GM19043 (cell line): ENCODE measurements at regions not wholly inside any gene's neighbourhood (a gene's known extent, or its start where the extent isn't known, plus 50 kb on each side); places are given as distances from the start of the nearest gene placed in this dataset.
"Not testable (repeated sequence)": the region's sequence is repeated elsewhere in the genome, so short reads cannot be mapped to it uniquely, and the experiment has no call there.

Experiments
- ATAC-seq: cut with Tn5 transposase; IDR thresholded peaks from one replicate; pipeline ENCODE4 v1.9.1; 2021; ENCODE audit warnings: low read depth; ENCODE audit not compliant: unreplicated experiment

- ATAC-seq = peak; percentile 90
Observed at GRCh38 chr4:111960241-111960667, 185.0 kb upstream of the FAM241A start.

DNA sequence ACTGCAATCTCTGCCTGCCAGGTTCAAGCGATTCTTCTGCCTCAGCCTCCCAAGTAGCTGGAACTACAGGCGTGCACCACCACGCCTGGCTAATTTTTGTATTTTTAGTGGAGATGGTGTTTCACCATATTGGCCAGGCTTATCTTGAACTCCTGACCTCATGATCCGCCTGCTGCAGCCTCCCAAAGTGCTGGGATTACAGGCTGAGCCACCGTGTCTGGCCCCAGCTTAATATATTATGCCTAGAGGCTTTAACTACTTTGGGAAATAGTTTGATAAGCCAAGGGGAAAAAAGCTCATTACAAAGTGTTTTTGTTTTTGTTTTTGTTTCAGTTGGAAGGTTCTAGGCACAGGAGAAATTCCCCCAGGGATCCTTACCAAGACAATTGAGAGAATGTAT, 184.2 kb upstream of the FAM241A start:
- ATAC-seq = not testable (repeated sequence)

GRCh38 chr4:111961809-111962208, 183.4 kb upstream of the FAM241A start:
- ATAC-seq = no peak

- ATAC-seq = no peak
Observed at GRCh38 chr4:111963158-111963700, 182.0 kb upstream of the FAM241A start.

GRCh38 chr4:111977419-111977965, 167.8 kb upstream of the FAM241A start:
- ATAC-seq = no peak

- no peak for ATAC-seq
Observed at GRCh38 chr4:111979921-111980320, 165.3 kb upstream of the FAM241A start.

DNA sequence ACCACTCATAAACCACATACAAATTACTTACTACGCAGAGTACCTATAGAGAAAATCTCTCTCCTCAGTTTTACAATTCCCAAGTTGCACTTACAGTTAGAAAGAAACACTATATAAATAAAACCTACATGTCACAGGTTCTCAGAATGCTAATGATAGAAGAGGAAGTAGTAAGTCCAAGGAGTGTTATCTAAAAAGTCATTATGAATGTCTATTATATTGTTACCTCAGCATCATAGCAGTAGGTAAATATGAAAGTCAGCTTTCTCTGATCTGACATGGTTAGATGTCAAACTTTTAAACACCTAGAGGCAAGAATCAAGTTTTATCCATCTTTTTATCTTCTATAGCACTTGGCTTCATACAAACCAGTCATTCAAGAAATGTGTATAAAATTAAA, 163.2 kb upstream of the FAM241A start:
- no peak for ATAC-seq

GRCh38 chr4:111984169-111984819, 161.0 kb upstream of the FAM241A start:
- ATAC-seq = no peak

DNA sequence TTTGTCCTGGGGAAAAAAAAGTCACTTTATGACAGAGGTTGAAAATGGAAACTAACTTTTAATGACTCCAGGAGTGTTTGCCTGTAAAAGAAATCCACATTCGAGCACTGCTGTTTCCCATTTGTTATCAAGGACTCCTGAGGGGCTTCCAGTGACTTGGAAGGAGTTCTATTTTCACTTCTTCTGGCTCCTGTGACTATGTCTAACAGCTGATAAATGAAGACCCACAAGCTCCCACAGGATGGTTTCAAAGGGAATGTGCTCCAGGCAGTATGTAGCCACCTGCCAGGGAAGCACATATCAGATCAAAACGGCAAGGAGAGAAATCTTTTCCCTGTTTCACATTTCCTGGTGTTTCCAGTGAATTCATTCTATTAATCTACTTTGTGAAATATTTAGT, 159.8 kb upstream of the FAM241A start:
- no peak for ATAC-seq

- no peak for ATAC-seq
Observed at GRCh38 chr4:111986095-111986494, 159.2 kb upstream of the FAM241A start.

GRCh38 chr4:111988514-111988913, 156.7 kb upstream of the FAM241A start:
- ATAC-seq = no peak

GRCh38 chr4:111989817-111990216, 155.4 kb upstream of the FAM241A start:
- ATAC-seq = no peak

DNA sequence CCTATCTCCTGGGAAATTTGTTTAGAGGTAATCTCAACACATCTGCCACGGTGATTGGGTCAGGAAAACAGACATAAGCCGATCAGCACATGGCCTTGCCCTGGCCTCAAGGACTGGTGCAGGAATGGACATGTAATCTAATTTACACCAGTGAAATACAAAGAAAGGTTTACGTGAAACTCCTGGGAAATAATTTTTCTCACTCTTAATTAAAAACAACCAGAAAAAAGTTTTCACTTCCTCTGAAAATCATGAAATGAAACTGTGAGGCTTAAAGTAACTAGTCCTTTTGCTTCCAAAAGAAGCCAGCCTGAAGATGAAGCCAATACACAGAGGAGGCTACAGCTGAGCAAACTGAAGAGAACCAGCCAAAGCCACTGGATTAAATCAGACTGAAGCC, 154.1 kb upstream of the FAM241A start:
- peak; percentile 93 for ATAC-seq

DNA sequence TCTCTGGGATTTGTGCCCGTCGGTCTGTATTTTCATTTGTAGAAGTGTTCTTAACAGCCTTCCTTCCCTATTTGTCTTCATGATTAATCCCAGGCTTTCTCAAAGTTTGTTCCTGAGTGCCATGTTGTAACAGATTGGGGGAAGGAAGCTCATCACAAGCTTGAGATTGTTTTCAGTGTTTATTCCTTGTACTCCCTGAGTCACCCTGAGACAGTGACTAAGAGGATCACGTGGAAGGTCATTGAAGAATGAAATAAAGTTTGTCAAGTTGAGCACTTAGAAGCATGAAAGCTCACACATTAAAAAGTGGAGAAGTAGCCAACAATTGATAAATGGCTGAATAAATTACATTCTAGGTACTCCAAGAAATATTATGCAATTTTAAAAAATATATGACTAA, 153.5 kb upstream of the FAM241A start:
- ATAC-seq = peak; percentile 34

DNA sequence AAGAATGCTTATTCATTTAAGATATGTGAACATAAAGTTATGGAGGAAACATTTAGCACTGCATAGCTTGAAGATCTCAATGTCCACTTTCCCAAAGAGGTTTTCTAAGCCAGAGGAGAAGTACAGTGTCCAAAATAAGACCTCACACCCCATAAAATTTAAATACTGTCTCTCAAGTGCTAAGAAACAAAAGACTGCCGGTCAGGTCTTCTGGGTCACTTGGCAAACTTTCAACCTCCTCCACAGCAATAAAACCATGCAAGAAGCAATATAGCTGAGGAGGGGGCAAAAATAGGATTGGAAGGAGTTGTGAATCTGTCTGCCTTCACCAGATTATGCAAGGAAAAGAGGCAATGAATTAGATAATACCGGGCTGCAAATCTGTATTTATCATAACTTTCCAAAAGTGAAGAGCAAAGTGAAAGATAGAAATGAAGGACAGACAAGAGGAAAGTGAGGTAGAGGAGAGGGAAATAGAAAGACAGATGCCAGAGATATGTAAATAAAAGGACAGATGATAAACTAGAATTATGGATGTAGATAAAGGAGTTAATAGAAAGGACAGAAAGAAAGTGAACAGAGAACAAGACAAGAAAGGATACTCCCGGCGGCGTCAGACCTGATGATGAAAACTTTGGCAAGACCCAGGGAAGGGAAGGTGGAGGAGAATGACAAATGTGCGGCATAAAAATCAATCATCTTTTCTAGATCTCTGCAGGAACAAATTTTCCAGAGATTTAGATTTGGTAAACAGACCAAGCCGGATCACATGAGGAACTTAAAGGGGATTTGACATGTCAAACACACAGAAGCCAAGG, 152.7 kb upstream of the FAM241A start:
- no peak for ATAC-seq

GRCh38 chr4:111994392-111994791, 150.9 kb upstream of the FAM241A start:
- no peak for ATAC-seq

DNA sequence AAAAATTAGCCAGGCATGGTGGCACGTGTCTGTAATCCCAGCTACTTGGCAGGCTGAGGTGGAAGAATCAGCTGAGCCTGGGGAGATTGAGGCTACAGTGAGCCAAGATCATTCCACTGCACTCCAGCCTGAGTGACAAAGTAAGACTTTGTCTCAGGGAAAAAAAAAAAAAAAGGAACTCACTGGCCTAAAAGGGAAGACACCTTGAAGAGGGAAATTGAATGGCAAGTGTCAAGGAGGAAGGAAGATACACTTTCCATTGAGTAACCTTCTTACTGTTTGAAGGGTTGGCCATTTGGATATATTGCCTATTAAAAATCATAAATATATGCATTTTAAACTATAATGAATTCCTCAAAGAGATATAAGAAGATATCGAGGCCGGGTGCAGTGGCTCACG, 147.5 kb upstream of the FAM241A start:
- ATAC-seq = no peak

DNA sequence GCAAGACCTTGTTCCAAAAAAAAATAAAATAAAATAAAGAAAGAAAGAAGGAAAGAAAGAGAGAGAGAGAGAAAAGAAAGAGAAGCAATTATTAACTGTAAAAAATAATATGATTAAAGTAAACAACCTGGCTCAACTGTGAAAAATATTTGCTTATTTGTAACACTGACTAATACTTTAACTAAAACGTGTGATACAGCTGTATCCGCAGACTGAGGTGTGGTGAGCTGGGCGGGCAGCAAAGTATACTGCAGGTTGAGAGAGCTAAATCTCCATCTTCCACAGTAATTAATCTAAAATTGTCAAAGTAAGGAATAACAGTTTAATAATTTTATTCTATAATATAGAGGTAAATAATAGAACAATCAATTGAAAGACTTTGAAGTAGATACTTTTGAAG, 145.5 kb upstream of the FAM241A start:
- ATAC-seq = no peak

DNA sequence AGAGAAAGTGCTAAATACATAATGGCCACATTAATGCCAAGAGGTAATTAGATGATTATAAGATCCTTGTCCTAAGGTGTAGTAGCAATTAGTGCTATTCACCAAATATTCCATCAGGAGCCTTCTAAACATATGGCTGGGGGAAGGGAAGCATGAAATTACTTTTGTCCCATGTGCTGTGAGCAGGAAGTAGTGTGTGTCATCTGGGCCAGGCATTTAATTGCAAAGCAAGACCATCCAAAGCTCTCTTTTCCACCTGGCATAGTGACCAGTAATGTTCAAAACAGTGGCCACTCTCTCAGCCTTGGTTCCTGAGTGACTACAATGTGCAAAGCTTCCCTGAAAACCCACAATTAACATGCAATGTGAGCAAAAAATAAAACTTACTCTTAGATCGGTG, 144.2 kb upstream of the FAM241A start:
- no peak for ATAC-seq

GRCh38 chr4:112002248-112002661, 143.0 kb upstream of the FAM241A start:
- no peak for ATAC-seq

DNA sequence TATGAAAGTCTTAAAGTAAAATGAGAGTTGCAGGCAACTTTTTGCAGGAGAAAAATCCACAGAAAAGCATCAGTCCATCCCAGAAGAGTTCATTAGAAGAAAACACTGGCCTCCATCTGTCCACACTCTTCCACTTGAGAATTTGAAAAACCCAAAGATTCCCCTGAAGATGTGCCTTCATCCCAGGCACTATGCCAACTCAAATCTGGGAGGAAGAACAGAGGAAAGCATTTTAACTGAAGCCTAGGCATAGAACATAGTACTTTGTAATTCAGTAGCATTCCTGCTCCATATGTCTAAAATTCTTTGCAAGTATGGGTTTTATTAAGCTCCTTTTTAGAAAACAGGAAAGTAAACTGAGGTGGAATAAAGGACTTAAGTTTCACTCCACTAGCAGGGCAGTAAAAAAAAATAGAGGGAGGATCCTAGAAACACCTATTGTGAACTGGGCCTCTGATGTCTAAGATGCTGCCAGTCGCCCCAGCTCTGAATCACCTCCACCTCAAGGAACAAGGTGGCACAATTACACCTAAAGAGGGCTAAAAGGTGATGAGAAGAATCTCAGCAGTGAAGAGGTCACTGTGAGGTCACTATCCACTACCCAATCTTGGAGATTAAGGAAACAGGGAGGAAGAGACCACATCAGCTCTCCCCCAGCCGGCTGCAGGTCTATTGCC, 141.9 kb upstream of the FAM241A start:
- ATAC-seq = no peak
